HL-60 (cell line): ENCODE measurements at regions not wholly inside any gene's neighbourhood (a gene's known extent, or its start where the extent isn't known, plus 50 kb on each side); places are given as distances from the start of the nearest gene placed in this dataset.

Source experiments
- DNase-seq, 2 experiments: peaks; one replicate each; pipeline ENCODE4 v3.0.0-alpha.2; 2010 to 2020; ENCODE audit warnings: low read depth in 1 of 2, low spot score in 1 of 2
- H3K27ac ChIP-seq: fragments of 250-450 bp; sonication (Bioruptor Pico); replicated peaks from 2 replicates; pipeline ENCODE4 v1.5.1; 2020; ENCODE audit warnings: mild to moderate bottlenecking, moderate library complexity
- H3K27me3 ChIP-seq: fragments of 250-450 bp; sonication (Bioruptor Pico); 2 replicates; pipeline ENCODE4 v1.5.1; 2021; ENCODE audit warnings: mild to moderate bottlenecking, moderate library complexity; ENCODE audit not compliant: insufficient read depth, poor library complexity, severe bottlenecking
- H3K4me3 ChIP-seq: replicated peaks from 2 replicates; pipeline ENCODE4 v1.5.1; 2011; ENCODE audit warnings: mild to moderate bottlenecking, control low read depth, low read length; ENCODE audit not compliant: insufficient read depth
- CTCF ChIP-seq: IDR thresholded peaks from one replicate; pipeline ENCODE4 v1.5.1; 2011; ENCODE audit warnings: low read length, control low read depth, inconsistent platforms; ENCODE audit not compliant: insufficient read depth
- GABPA ChIP-seq: IDR thresholded peaks from 2 replicates; pipeline ENCODE4 v1.6.1; 2012; ENCODE audit warnings: low read depth
- POLR2AphosphoS5 ChIP-seq: IDR thresholded peaks from 2 replicates; pipeline ENCODE4 v1.6.1; 2012; ENCODE audit warnings: low read depth
- REST ChIP-seq: IDR thresholded peaks from 2 replicates; pipeline ENCODE4 v1.6.1; 2012; ENCODE audit warnings: low read depth; ENCODE audit not compliant: insufficient replicate concordance
- SPI1 ChIP-seq: IDR thresholded peaks from 2 replicates; pipeline ENCODE4 v1.6.1; 2012; ENCODE audit warnings: low read depth, mild to moderate bottlenecking, borderline replicate concordance

- H3K27me3 ChIP-seq, result peaks cover 9% of the 10 kb centered on the region
- DNase-seq, result no peak
- no peak overlapping the region for H3K27ac ChIP-seq
- TF ChIP-seq REST (no peak), CTCF (no peak), SPI1 (no peak), POLR2AphosphoS5 (no peak), GABPA (no peak)
- H3K4me3 ChIP-seq, result no peak overlapping the region
Observed at GRCh38 chr1:115188680-115189395, 99.5 kb upstream of the TSPAN2 start.

DNA sequence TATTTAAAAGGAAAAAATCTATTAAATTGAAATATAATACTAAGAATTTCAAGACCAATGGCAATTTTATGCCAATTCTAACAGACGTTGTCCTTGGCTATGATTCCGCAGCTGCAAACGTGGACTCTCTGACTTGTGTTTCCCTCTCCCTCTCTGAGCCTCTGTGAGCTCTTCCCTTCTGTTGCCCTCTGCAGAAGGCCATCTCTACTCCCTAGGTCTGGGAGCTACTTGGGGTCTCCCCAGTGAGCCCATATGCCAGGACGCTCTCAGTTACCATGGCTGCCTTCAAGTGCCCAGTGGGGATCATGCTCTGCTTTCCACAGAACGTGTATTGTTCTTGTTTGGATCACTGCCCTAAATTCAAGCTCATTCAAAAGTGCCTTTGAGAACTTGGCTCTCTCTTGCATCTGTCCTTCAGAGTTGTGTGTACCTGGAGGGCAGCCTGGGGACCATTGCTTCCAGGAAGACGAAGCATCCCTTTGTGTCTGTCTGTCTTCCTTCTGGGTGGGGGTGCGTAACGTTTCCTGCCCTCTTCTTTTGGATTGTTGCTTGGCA lies 97.5 kb upstream of the TSPAN2 start:
- TF ChIP-seq SPI1 (no peak), POLR2AphosphoS5 (no peak), REST (no peak), CTCF (no peak), GABPA (no peak)
- peaks cover 9% of the 10 kb centered on the region for H3K27me3 ChIP-seq
- H3K27ac ChIP-seq, result no peak overlapping the region
- DNase-seq, result no peak
- H3K4me3 ChIP-seq, result no peak overlapping the region

DNA sequence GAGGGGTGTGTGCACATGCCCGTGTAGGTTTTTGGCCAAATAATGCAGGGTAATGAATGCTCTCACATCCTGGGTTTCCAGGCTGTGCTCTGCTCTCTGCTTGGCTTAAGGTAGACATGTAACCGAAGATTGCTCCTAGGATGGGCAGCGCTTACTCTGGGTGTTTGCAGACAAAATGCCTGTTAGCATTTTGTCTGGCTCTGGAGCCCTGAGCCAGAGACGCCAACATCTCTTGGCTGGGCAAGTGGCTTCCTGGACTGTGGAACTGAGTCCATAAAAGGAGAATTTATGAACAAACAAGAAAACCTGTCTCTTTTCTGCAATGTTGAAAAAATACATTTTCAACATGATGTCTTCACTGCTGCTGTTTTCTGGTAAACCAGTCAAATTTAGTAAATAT lies 96.0 kb upstream of the TSPAN2 start:
- TF ChIP-seq REST, result no peak
- TF ChIP-seq POLR2AphosphoS5, result no peak
- TF ChIP-seq CTCF, result no peak
- TF ChIP-seq SPI1, result no peak
- no peak for TF ChIP-seq GABPA
- no peak overlapping the region for H3K27ac ChIP-seq

More for the DNA sequence above, 96.0 kb upstream of the TSPAN2 start:
- H3K4me3 ChIP-seq, result no peak overlapping the region
- H3K27me3 ChIP-seq, result peaks cover 7% of the 10 kb centered on the region
- DNase-seq, result no peak
